Nucleus accumbens (tissue), 56 donors: ENCODE measurements at regions not wholly inside any gene's neighbourhood (a gene's known extent, or its start where the extent isn't known, plus 50 kb on each side); places are given as distances from the start of the nearest gene placed in this dataset.

Experiments
- DNase-seq, 56 donors: peaks; one replicate each; lab custom pipeline; 2025; lab: John Stamatoyannopoulos, UW

GRCh38 chr6:37104824-37105147 is 65.2 kb upstream of the PIM1 start:
- DNase-seq: no peak

GRCh38 chr6:37105148-37106050 is 64.6 kb upstream of the PIM1 start:
- DNase-seq: no peak

GRCh38 chr6:37106051-37106363 is 63.9 kb upstream of the PIM1 start:
- DNase-seq: no peak

GRCh38 chr6:37106554-37106953 is 63.4 kb upstream of the PIM1 start:
- DNase-seq: no peak

GRCh38 chr6:37106982-37107491 is 62.9 kb upstream of the PIM1 start:
- no peak for DNase-seq

- DNase-seq: no peak
Measured at GRCh38 chr6:37109714-37110499, 60.0 kb upstream of the PIM1 start.

GRCh38 chr6:37110500-37111461 is 59.2 kb upstream of the PIM1 start:
- DNase-seq: no peak

- no peak for DNase-seq
Measured at GRCh38 chr6:37113976-37114375, 56.0 kb upstream of the PIM1 start.

- DNase-seq: no peak
Measured at GRCh38 chr6:37114612-37115011, 55.3 kb upstream of the PIM1 start.

- DNase-seq: no peak
Measured at GRCh38 chr6:37115236-37115895, 54.6 kb upstream of the PIM1 start.

- no peak for DNase-seq
Measured at GRCh38 chr6:37116326-37116725, 53.6 kb upstream of the PIM1 start.

- no peak for DNase-seq
Measured at GRCh38 chr6:37119387-37119886, 50.5 kb upstream of the PIM1 start.
